ENCODE measurements at regions not wholly inside any gene's neighbourhood (a gene's known extent, or its start where the extent isn't known, plus 50 kb on each side); places are given as distances from the start of the nearest gene placed in this dataset.

DNA sequence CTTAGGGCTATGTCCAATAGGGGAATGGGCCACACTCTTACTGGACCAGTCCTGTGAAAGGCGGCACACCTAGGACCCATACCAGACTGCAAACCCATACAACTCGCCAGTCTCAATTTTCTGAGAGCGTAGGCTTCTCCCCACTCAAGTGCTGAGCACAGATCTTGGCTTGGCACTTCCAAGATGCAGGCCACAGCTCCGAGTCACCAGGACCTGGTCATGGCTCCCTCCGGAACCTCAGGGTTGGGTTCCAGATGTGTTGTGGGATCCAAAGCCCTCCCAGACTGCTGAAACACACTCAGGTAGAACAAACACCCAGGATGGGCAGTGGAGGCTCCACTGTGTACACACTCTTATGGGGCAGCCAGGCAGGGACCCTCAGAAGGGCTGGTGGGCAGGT, 103.3 kb downstream of the TMEM144 start:
- no peak overlapping the region for H3K4me3 ChIP-seq (ENCODE audit: low read length)
- DNase-seq (ENCODE audit: low read depth), result no peak
- TF ChIP-seq, protein P1, sequence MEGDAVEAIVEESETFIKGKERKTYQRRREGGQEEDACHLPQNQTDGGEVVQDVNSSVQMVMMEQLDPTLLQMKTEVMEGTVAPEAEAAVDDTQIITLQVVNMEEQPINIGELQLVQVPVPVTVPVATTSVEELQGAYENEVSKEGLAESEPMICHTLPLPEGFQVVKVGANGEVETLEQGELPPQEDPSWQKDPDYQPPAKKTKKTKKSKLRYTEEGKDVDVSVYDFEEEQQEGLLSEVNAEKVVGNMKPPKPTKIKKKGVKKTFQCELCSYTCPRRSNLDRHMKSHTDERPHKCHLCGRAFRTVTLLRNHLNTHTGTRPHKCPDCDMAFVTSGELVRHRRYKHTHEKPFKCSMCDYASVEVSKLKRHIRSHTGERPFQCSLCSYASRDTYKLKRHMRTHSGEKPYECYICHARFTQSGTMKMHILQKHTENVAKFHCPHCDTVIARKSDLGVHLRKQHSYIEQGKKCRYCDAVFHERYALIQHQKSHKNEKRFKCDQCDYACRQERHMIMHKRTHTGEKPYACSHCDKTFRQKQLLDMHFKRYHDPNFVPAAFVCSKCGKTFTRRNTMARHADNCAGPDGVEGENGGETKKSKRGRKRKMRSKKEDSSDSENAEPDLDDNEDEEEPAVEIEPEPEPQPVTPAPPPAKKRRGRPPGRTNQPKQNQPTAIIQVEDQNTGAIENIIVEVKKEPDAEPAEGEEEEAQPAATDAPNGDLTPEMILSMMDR (conservative IDR thresholded peaks at IDR 0.05; ENCODE audit: low read depth, low read length), result no peak

DNA sequence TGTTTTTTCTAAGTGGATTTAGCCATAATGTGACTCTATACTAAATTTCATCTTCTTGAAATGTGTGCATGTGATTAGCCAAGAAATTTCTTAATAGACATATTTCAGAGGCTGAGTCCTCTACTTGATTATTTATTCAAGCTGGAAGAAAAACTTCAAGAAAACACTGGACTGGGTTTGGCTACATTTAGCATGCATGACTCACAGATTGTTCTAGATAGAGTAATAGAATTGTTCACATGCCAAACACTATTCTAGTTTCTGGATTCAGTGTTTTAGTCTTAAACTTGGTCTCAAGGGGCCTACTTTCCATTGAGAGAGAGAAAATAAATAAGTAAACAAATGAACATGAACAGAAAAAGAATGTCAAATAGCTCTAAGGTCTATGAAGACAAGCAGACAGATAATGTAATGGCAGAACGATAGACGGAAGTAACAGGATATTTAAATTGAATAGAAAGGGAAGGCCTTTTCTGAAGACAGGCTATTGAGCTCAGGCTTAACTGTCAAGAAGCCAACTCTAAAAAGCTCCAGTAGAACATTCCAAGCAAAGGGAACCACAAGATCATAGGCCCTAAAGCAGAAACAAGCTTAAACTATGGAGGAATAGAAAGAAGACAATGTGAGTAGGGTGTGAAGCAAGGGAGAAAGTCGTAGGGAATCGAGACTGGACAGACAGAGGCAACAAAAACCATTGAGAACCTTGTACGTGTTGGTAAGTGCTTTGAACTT, 104.6 kb downstream of the TMEM144 start:
- no peak overlapping the region for H3K4me3 ChIP-seq (ENCODE audit: low read length)
- peak; percentile 86 for DNase-seq (ENCODE audit: low read depth)
- TF ChIP-seq, protein P1 (conservative IDR thresholded peaks at IDR 0.05; ENCODE audit: low read depth, low read length), result no peak

DNA sequence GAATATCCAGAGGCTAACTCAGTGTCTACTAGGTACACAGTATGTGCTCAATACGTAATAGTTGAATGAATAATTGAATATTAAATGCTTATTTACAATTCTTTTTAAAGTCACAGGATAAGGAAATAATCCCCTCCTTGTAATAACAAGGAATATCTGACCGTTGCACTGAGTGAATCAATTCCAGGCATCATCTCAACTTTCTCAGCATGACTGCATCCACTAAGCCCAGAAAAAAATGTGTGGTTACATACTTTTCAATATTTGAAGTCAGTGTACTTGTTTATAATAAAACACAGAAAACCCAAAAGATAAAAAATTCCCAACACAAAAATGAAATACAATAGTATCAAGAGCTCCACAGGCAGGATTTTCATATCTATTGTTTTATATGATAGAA, 105.4 kb downstream of the TMEM144 start:
- no peak overlapping the region for H3K4me3 ChIP-seq (ENCODE audit: low read length)
- TF ChIP-seq, protein P1 (conservative IDR thresholded peaks at IDR 0.05; ENCODE audit: low read depth, low read length), result no peak
- peak; percentile 73 for DNase-seq (ENCODE audit: low read depth)

DNA sequence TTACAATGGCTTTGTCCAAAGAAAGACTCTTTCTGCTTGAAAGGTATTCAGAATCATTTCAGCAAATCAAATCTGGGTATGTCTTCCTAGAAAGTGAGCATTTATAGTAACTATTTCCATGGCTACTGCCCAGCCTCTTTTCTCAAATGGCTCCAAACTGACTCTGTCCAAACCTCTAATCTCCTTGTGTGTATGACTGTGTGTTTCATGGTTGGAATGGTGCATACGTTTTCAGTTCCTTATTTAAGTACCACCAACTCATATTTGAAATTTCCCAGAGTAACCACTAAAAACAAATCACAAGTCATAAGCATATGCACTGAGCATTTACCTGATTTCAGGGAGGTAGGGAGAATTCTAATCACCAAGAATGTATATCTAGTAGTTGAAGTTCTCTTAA, 106.0 kb downstream of the TMEM144 start:
- DNase-seq (ENCODE audit: low read depth), result peak; percentile 55
- TF ChIP-seq, protein P1 (conservative IDR thresholded peaks at IDR 0.05; ENCODE audit: low read depth, low read length), result no peak
- no peak overlapping the region for H3K4me3 ChIP-seq (ENCODE audit: low read length)

DNA sequence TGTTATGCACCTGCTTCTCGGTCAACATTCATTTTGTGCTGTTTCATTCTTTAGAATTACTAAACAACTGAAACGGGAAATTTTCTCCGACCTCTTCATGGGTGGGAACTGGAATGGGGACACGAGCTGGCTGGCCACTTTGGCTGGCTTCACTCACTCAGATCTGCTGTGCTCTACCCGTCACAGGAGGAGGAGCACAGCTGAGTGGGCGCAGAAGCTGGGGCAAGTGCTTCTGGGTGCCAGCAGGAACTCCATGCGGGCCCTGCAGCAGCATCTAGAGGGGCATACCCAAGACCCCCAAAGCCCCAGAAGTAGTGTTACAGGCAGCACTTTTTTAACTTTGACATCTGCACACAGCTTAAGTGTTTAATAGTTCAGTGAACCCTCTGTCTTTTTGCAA, 109.6 kb downstream of the TMEM144 start:
- TF ChIP-seq, protein P1 (conservative IDR thresholded peaks at IDR 0.05; ENCODE audit: low read depth, low read length), result no peak
- DNase-seq (ENCODE audit: low read depth), result no peak
- no peak overlapping the region for H3K4me3 ChIP-seq (ENCODE audit: low read length)

DNA sequence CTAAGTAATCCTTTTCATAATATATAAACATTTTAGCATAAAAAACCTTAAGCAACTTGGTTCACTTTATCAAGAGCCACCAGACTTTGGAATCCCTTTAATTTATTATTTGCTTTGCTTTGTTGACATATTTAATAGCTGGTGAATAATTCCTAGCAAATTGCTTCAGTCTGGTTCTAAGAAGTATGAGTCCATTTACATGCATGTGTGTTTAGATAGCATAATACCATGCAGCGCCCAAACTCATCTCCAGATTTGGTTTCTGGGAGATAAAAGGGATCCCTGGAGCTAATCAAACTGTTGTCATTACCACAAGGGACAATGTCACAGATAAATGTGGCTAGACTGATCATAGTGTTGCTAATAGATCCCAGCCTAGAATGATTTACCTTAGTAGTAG, 111.8 kb downstream of the TMEM144 start:
- DNase-seq (ENCODE audit: low read depth), result no peak
- TF ChIP-seq, protein P1 (conservative IDR thresholded peaks at IDR 0.05; ENCODE audit: low read depth, low read length), result no peak
- H3K4me3 ChIP-seq (ENCODE audit: low read length), result no peak overlapping the region

DNA sequence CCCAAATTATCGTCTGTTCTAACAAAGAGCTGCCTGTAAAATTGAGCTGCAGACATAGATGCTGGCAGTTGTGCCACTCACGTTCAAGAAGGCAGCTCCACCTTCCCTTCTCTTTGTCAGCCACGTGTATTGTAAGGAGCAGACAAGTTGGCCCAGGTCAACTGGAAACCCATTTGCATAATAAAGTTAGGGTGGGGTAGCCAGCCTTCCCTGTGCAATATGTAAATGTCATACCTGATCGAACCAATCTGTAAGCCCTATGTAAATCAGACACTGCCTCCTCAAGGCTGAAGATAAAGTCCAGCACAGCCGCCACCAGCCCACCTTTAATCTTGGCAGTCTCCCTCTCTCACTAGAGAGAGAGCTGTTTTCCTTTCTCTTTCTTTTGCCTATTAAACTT, 117.2 kb downstream of the TMEM144 start:
- DNase-seq (ENCODE audit: low read depth), result no peak
- TF ChIP-seq, protein P1 (conservative IDR thresholded peaks at IDR 0.05; ENCODE audit: low read depth, low read length), result no peak
- H3K4me3 ChIP-seq (ENCODE audit: low read length), result no peak overlapping the region
